DMS153 treated with DMSO at 0.1 percent for 48 hours (cell line): ENCODE measurements at regions not wholly inside any gene's neighbourhood (a gene's known extent, or its start where the extent isn't known, plus 50 kb on each side); places are given as distances from the start of the nearest gene placed in this dataset.

Experiments used
- DNase-seq: peaks from one replicate; lab custom pipeline; 2025; ENCODE audit not compliant: unreplicated experiment; lab: John Stamatoyannopoulos, UW

- DNase-seq = no peak
These were observed 586.9 kb upstream of the KLHL1 start for GRCh38 chr13:70694996-70695715.

- DNase-seq = no peak
These were observed 560.7 kb upstream of the KLHL1 start for GRCh38 chr13:70668983-70669382.

GRCh38 chr13:70668293-70668692, 560.0 kb upstream of the KLHL1 start:
- no peak for DNase-seq

GRCh38 chr13:70666883-70667556, 558.8 kb upstream of the KLHL1 start:
- no peak for DNase-seq

GRCh38 chr13:70662231-70662940, 554.1 kb upstream of the KLHL1 start:
- DNase-seq = no peak

GRCh38 chr13:70644052-70644451, 535.8 kb upstream of the KLHL1 start:
- no peak for DNase-seq

- DNase-seq = no peak
These were observed 526.6 kb upstream of the KLHL1 start for GRCh38 chr13:70634893-70635292.

- no peak for DNase-seq
These were observed 522.0 kb upstream of the KLHL1 start for GRCh38 chr13:70630247-70630646.

- peak; percentile 8 for DNase-seq
These were observed 515.0 kb upstream of the KLHL1 start for GRCh38 chr13:70623239-70623638.

GRCh38 chr13:70622796-70623195, 514.5 kb upstream of the KLHL1 start:
- DNase-seq = no peak

- no peak for DNase-seq
These were observed 511.7 kb upstream of the KLHL1 start for GRCh38 chr13:70619936-70620335.

- no peak for DNase-seq
These were observed 508.6 kb upstream of the KLHL1 start for GRCh38 chr13:70616847-70617246.

GRCh38 chr13:70613295-70613694, 505.0 kb upstream of the KLHL1 start:
- DNase-seq = peak; percentile 8

- DNase-seq = no peak
These were observed 504.6 kb upstream of the KLHL1 start for GRCh38 chr13:70612881-70613280.

- DNase-seq = no peak
These were observed 496.2 kb upstream of the KLHL1 start for GRCh38 chr13:70604448-70604847.

GRCh38 chr13:70593716-70594115, 485.5 kb upstream of the KLHL1 start:
- DNase-seq = no peak

GRCh38 chr13:70585109-70585508, 476.9 kb upstream of the KLHL1 start:
- peak; percentile 32 for DNase-seq

- no peak for DNase-seq
These were observed 472.6 kb upstream of the KLHL1 start for GRCh38 chr13:70580825-70581224.

- no peak for DNase-seq
These were observed 471.7 kb upstream of the KLHL1 start for GRCh38 chr13:70579941-70580340.

GRCh38 chr13:70571221-70571620, 463.0 kb upstream of the KLHL1 start:
- no peak for DNase-seq

- peak; percentile 15 for DNase-seq
These were observed 460.3 kb upstream of the KLHL1 start for GRCh38 chr13:70568571-70568970.

- DNase-seq = no peak
These were observed 436.5 kb upstream of the KLHL1 start for GRCh38 chr13:70544706-70545105.
